PC-3 (cell line): ENCODE measurements at regions not wholly inside any gene's neighbourhood (a gene's known extent, or its start where the extent isn't known, plus 50 kb on each side); places are given as distances from the start of the nearest gene placed in this dataset.

ENCODE experiments used
- ATAC-seq: fragments of 200-7000 bp; cut with Tn5 transposase; 2 replicates; pipeline ENCODE4 v1.9.1; 2020; ENCODE audit warnings: mild to moderate bottlenecking, moderate library complexity
- BruUV-seq: library from RNA; stranded (reverse); fragments of 400-500 nt; replicated peaks from 2 replicates; lab custom pipeline; 2021; lab: Mats Ljungman, UMichigan
- CTCF ChIA-PET: fragments of 300-600 bp; sonication (Branson Sonifier 250); formaldehyde crosslinking; loops from one replicate; lab custom pipeline; 2022; ENCODE audit warnings: antibody characterized with exemption; lab: Charles Lee
- POLR2A ChIA-PET: fragments of 300-600 bp; sonication (Branson Sonifier 250); formaldehyde crosslinking; loops from one replicate; lab custom pipeline; 2022; ENCODE audit warnings: antibody characterized with exemption; ENCODE audit not compliant: unreplicated experiment; lab: Charles Lee
- DNase-seq: peaks from one replicate; pipeline ENCODE4 v3.0.0-alpha.2; 2015
- H2AFZ ChIP-seq: fragments of 300-600 bp; sonication (generic); 2 replicates; pipeline ENCODE4 v1.6.0; 2016; ENCODE audit warnings: antibody characterized with exemption, low read length
- H3F3A ChIP-seq: fragments of 300-600 bp; sonication (generic); one replicate; pipeline ENCODE4 v1.6.0; 2017; ENCODE audit warnings: antibody characterized with exemption, low read length, control low read depth, mild to moderate bottlenecking; ENCODE audit not compliant: unreplicated experiment
- H3K27ac ChIP-seq: fragments of 300-600 bp; sonication (generic); 2 replicates; pipeline ENCODE4 v1.5.1; 2016; ENCODE audit warnings: mild to moderate bottlenecking, low read length
- H3K27me3 ChIP-seq: fragments of 300-600 bp; sonication (generic); 2 replicates; pipeline ENCODE4 v1.6.1; 2016; ENCODE audit warnings: low read length, mixed read lengths
- H3K36me3 ChIP-seq: fragments of 300-600 bp; sonication (generic); 2 replicates; pipeline ENCODE4 v1.6.1; 2016; ENCODE audit warnings: low read depth, mixed run types, low read length, mixed read lengths
- H3K4me1 ChIP-seq: fragments of 300-600 bp; sonication (generic); 2 replicates; pipeline ENCODE4 v1.5.1; 2016; ENCODE audit warnings: low read length; ENCODE audit not compliant: insufficient read depth
- H3K4me2 ChIP-seq: fragments of 300-600 bp; sonication (generic); 2 replicates; pipeline ENCODE4 v1.6.0; 2016; ENCODE audit warnings: low read length
- H3K4me3 ChIP-seq: fragments of 300-600 bp; sonication (generic); 2 replicates; pipeline ENCODE4 v1.5.1; 2016; ENCODE audit warnings: mild to moderate bottlenecking, low read length, mixed read lengths
- H3K79me2 ChIP-seq: fragments of 300-600 bp; sonication (generic); 2 replicates; pipeline ENCODE4 v1.6.1; 2017; ENCODE audit warnings: low read length, mixed read lengths
- H3K9ac ChIP-seq: fragments of 300-600 bp; sonication (generic); 2 replicates; pipeline ENCODE4 v1.6.0; 2016; ENCODE audit warnings: mild to moderate bottlenecking, low read length
- H3K9me2 ChIP-seq: fragments of 300-600 bp; sonication (generic); replicated peaks from 2 replicates; pipeline ENCODE4 v1.6.1; 2016; ENCODE audit warnings: mixed run types, low read length, mixed read lengths
- H3K9me3 ChIP-seq: fragments of 300-600 bp; sonication (generic); 2 replicates; pipeline ENCODE4 v1.6.1; 2016; ENCODE audit warnings: low read length, mixed read lengths
- H4K20me1 ChIP-seq: fragments of 300-600 bp; sonication (generic); 2 replicates; pipeline ENCODE4 v1.6.1; 2016; ENCODE audit warnings: low read length, mixed read lengths
- EZH2 ChIP-seq: fragments of 300-600 bp; sonication (generic); IDR thresholded peaks from one replicate; pipeline ENCODE4 v1.6.1; 2017; ENCODE audit warnings: antibody characterized with exemption, mild to moderate bottlenecking, low read length; ENCODE audit not compliant: unreplicated experiment
- EZH2phosphoT487 ChIP-seq: fragments of 300-600 bp; sonication (generic); IDR thresholded peaks from 2 replicates; pipeline ENCODE4 v1.6.1; 2018; ENCODE audit warnings: mild to moderate bottlenecking, antibody characterized with exemption, low read length, borderline replicate concordance
- intact Hi-C: fragments of 100-400 bp; cut with micrococcal nuclease; formaldehyde crosslinking; loops from 2 replicates; pipeline ENCODE4 v1.9.0; 2023
- TF ChIP-seq, protein P1 (sequence below): fragments of 300-600 bp; sonication (generic); conservative IDR thresholded peaks from 2 replicates; pipeline ENCODE4 v1.5.1; 2017; ENCODE audit warnings: antibody characterized with exemption, low read depth, mild to moderate bottlenecking, low read length

DNA sequence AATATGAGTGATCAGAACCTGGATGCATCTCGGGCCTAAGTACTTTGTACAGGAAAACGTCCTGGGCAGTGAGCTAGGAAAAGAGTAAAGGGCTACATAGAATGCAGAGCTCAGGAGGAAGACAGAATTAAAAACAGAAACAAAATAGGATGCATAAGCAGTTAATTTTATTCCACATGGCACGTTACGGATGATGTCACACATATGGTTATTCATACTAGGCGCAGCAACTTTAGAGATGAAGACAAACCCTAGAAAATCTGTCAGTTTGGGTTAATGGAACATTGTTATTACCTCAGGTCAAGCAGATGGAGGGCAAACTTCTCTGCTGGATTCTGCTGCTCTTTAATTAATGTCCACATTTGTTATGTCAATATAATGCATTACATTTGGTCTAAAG lies 445.4 kb downstream of the ANXA1 start:
- Histone ChIP-seq H3K9ac (no peak overlapping the region), H2AFZ (no peak overlapping the region), H3K9me3 (no peaks in the 10 kb centered on the region), H3K4me1 (no peaks in the 10 kb centered on the region), H3F3A (no peaks in the 10 kb centered on the region), H3K4me3 (no peak overlapping the region), H3K36me3 (no peaks in the 10 kb centered on the region), H3K4me2 (no peak overlapping the region), H3K27ac (no peak overlapping the region), H3K79me2 (no peaks in the 10 kb centered on the region), H3K27me3 (peaks cover 10% of the 10 kb centered on the region), H4K20me1 (no peaks in the 10 kb centered on the region), H3K9me2 (no peaks in the 10 kb centered on the region)
- ATAC-seq (no peak), DNase-seq (no peak)
- TF ChIP-seq EZH2phosphoT487 (no peak), EZH2 (no peak)
- TF ChIP-seq, protein P1, sequence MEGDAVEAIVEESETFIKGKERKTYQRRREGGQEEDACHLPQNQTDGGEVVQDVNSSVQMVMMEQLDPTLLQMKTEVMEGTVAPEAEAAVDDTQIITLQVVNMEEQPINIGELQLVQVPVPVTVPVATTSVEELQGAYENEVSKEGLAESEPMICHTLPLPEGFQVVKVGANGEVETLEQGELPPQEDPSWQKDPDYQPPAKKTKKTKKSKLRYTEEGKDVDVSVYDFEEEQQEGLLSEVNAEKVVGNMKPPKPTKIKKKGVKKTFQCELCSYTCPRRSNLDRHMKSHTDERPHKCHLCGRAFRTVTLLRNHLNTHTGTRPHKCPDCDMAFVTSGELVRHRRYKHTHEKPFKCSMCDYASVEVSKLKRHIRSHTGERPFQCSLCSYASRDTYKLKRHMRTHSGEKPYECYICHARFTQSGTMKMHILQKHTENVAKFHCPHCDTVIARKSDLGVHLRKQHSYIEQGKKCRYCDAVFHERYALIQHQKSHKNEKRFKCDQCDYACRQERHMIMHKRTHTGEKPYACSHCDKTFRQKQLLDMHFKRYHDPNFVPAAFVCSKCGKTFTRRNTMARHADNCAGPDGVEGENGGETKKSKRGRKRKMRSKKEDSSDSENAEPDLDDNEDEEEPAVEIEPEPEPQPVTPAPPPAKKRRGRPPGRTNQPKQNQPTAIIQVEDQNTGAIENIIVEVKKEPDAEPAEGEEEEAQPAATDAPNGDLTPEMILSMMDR = no peak
- ChIA-PET CTCF (no interaction called here), POLR2A (no interaction called here)
- intact Hi-C loops = no loop called here
- BruUV-seq = no TSS peak

DNA sequence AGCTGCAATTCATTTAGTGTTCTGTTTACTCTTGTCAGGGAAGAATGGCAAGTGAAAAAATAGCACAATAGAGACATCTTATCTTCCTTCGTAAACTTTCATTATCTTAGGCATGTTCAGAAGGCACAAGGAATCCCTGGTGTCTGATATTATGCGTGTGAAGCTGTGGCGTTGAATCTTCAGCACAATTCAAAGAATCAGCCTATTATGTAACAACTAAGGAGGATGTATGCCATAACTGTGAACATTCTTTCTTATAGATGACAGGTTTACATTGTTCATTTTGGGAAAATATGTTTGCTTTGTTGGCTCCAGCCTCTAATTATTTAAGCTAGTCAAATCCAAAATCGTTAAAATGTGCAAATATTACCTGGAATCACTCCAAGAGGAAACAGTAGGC lies 446.1 kb downstream of the ANXA1 start:
- no peak overlapping the region for H3K9ac ChIP-seq
- no peaks in the 10 kb centered on the region for H4K20me1 ChIP-seq
- no peaks in the 10 kb centered on the region for H3F3A ChIP-seq
- no TSS peak for BruUV-seq
- H3K9me3 ChIP-seq = no peaks in the 10 kb centered on the region
- H3K9me2 ChIP-seq = no peaks in the 10 kb centered on the region
- H3K27me3 ChIP-seq = peaks cover 10% of the 10 kb centered on the region
- intact Hi-C loops = no loop called here
- no peak overlapping the region for H2AFZ ChIP-seq
- no peak overlapping the region for H3K27ac ChIP-seq
- H3K4me3 ChIP-seq = no peak overlapping the region
- no peak for TF ChIP-seq EZH2
- TF ChIP-seq EZH2phosphoT487 = no peak
- TF ChIP-seq, protein P1 = no peak
- POLR2A ChIA-PET = no interaction called here
- CTCF ChIA-PET = no interaction called here
- no peaks in the 10 kb centered on the region for H3K36me3 ChIP-seq
- no peak overlapping the region for H3K4me2 ChIP-seq
- ATAC-seq = no peak
- H3K4me1 ChIP-seq = no peaks in the 10 kb centered on the region
- H3K79me2 ChIP-seq = no peaks in the 10 kb centered on the region
- no peak for DNase-seq

DNA sequence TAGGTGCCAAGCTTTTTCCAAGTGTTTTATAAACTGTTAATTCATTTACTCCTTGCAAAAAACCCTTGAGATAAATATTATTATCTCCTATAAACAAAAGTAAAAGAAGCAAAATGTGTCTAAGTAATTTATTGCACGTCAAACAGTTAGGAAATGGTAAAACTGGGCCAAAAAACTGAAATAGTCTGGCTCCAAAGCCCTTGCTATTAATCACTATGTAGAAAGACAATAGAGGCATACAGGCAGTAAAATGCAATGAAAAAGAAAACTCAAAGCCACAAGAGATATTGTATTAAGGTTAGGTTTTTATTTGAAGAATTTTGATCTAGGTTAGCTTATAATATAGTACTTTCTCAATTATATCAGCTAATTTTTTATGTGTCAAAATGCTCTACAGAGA lies 457.7 kb downstream of the ANXA1 start:
- no peak for TF ChIP-seq EZH2
- TF ChIP-seq, protein P1 = no peak
- no peak for TF ChIP-seq EZH2phosphoT487
- no peaks in the 10 kb centered on the region for H3K36me3 ChIP-seq
- DNase-seq (no peak), ATAC-seq (no peak)
- no TSS peak for BruUV-seq
- no peak overlapping the region for H3K27ac ChIP-seq
- intact Hi-C loops = no loop called here
- no peaks in the 10 kb centered on the region for H3K27me3 ChIP-seq
- no peaks in the 10 kb centered on the region for H3F3A ChIP-seq
- no peaks in the 10 kb centered on the region for H3K9me2 ChIP-seq
- H3K4me1 ChIP-seq = no peaks in the 10 kb centered on the region
- no peak overlapping the region for H3K4me2 ChIP-seq
- no peak overlapping the region for H3K9ac ChIP-seq
- no peak overlapping the region for H3K4me3 ChIP-seq
- CTCF ChIA-PET = no interaction called here
- no peaks in the 10 kb centered on the region for H3K79me2 ChIP-seq
- H2AFZ ChIP-seq = no peak overlapping the region
- H3K9me3 ChIP-seq = no peaks in the 10 kb centered on the region
- POLR2A ChIA-PET = no interaction called here
- H4K20me1 ChIP-seq = no peaks in the 10 kb centered on the region
